ENCODE measurements at regions not wholly inside any gene's neighbourhood (a gene's known extent, or its start where the extent isn't known, plus 50 kb on each side); places are given as distances from the start of the nearest gene placed in this dataset.

- H3K4me1 ChIP-seq = no peaks in the 10 kb centered on the region
- no peaks in the 10 kb centered on the region for H3K36me3 ChIP-seq
- H3K4me2 ChIP-seq = no peak overlapping the region
- H3K27me3 ChIP-seq = no peaks in the 10 kb centered on the region
- H3K27ac ChIP-seq = no peak overlapping the region
- no peak overlapping the region for H3K9ac ChIP-seq
- H4K20me1 ChIP-seq = no peaks in the 10 kb centered on the region
- no peak overlapping the region for H3K4me3 ChIP-seq
- no peaks in the 10 kb centered on the region for H3K9me3 ChIP-seq (replicated peaks in 1 of 11)
- no peak for TF ChIP-seq Cebpa-rat (IDR thresholded peaks at IDR 0.05)
These were observed 317.6 kb downstream of the LRIG3 start for GRCh38 chr12:58602736-58603135.

GRCh38 chr12:58607805-58608204 is 312.5 kb downstream of the LRIG3 start:
- Histone ChIP-seq H4K20me1 (no peaks in the 10 kb centered on the region), H3K4me1 (no peaks in the 10 kb centered on the region; a peak in 2 of 20 replicates), H3K4me3 (no peak overlapping the region), H3K27ac (no peak overlapping the region), H3K9me3 (replicated peaks in 1 of 11) (peaks cover 0 to 4% (median 0%) of the 10 kb centered on the region in 11 experiments; a peak in 2 of 22 replicates), H3K9ac (no peak overlapping the region), H3K36me3 (no peaks in the 10 kb centered on the region), H3K27me3 (no peaks in the 10 kb centered on the region), H3K4me2 (no peak overlapping the region)
- no peak for TF ChIP-seq Cebpa-rat (IDR thresholded peaks at IDR 0.05)

GRCh38 chr12:58608711-58609110 is 311.6 kb downstream of the LRIG3 start:
- Histone ChIP-seq H3K27me3 (no peaks in the 10 kb centered on the region), H3K9ac (no peak overlapping the region), H3K27ac (no peak overlapping the region; a peak in 1 of 22 replicates), H3K4me3 (no peak overlapping the region), H3K9me3 (replicated peaks in 1 of 11) (peaks cover 0 to 4% (median 0%) of the 10 kb centered on the region in 11 experiments; a peak in 2 of 22 replicates), H3K36me3 (no peaks in the 10 kb centered on the region), H3K4me1 (no peaks in the 10 kb centered on the region; a peak in 2 of 20 replicates), H4K20me1 (no peaks in the 10 kb centered on the region), H3K4me2 (no peak overlapping the region)
- no peak for TF ChIP-seq Cebpa-rat (IDR thresholded peaks at IDR 0.05)

GRCh38 chr12:58615047-58615446 is 305.3 kb downstream of the LRIG3 start:
- no peak for TF ChIP-seq Cebpa-rat (IDR thresholded peaks at IDR 0.05)
- H3K4me2 ChIP-seq = no peak overlapping the region
- H3K4me3 ChIP-seq = no peak overlapping the region
- H3K4me1 ChIP-seq = no peaks in the 10 kb centered on the region
- no peak overlapping the region for H3K27ac ChIP-seq
- no peaks in the 10 kb centered on the region for H3K27me3 ChIP-seq
- H4K20me1 ChIP-seq = no peaks in the 10 kb centered on the region
- no peak overlapping the region for H3K9ac ChIP-seq
- H3K9me3 ChIP-seq (replicated peaks in 1 of 11) = no peaks in the 10 kb centered on the region; a peak in 1 of 22 replicates
- no peaks in the 10 kb centered on the region for H3K36me3 ChIP-seq

DNA sequence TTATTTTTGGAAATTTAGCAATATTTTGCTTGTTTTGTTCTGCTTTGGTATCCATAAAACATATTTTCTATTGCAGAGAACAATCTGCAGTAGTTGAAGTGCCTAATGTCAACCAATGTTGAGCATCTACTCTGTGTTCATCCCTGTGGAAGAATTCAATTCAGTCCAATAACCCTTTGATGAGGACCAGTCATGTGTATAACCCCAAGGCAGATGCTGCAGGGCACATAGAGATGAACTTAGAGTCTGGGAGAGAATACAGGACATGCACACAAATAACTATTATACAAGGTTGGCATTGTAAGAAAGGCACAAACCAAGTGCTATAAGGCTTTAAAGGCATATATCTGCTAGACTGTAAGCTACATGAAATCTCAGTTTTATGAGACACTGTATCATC is 304.7 kb downstream of the LRIG3 start:
- H3K9me3 ChIP-seq (replicated peaks in 1 of 11) = no peaks in the 10 kb centered on the region; a peak in 1 of 22 replicates
- no peaks in the 10 kb centered on the region for H3K36me3 ChIP-seq
- no peak overlapping the region for H3K4me2 ChIP-seq
- H3K9ac ChIP-seq = no peak overlapping the region
- H3K4me3 ChIP-seq = no peak overlapping the region
- no peak overlapping the region for H3K27ac ChIP-seq
- no peaks in the 10 kb centered on the region for H3K27me3 ChIP-seq
- H4K20me1 ChIP-seq = no peaks in the 10 kb centered on the region
- TF ChIP-seq Cebpa-rat (IDR thresholded peaks at IDR 0.05) = no peak
- no peaks in the 10 kb centered on the region for H3K4me1 ChIP-seq

DNA sequence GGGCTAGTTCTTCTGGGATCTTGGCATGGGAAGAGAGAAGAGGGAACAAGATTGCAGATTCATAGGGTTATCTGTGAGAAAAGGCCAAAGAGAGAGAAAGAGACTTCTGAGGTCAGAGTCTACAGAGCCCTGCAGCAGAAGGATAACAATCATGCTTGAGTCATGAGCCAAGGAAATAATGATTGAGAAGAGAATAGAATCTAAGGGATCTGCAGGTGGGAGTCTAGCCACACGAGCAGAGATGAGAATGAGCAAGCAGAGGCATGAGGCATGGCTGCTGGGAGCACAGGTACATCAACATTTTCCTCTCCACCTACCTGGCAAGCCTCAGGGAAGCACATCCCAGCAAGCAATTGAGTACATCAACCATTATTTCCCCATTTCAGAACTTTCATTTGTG is 303.7 kb downstream of the LRIG3 start:
- no peak for TF ChIP-seq Cebpa-rat (IDR thresholded peaks at IDR 0.05)
- Histone ChIP-seq H3K9me3 (replicated peaks in 1 of 11) (no peaks in the 10 kb centered on the region; a peak in 1 of 22 replicates), H3K9ac (no peak overlapping the region), H3K27ac (no peak overlapping the region), H3K4me1 (no peaks in the 10 kb centered on the region), H4K20me1 (no peaks in the 10 kb centered on the region), H3K4me2 (no peak overlapping the region), H3K36me3 (no peaks in the 10 kb centered on the region), H3K27me3 (no peaks in the 10 kb centered on the region), H3K4me3 (no peak overlapping the region)

GRCh38 chr12:58621126-58621525 is 299.2 kb downstream of the LRIG3 start:
- H3K4me1 ChIP-seq = no peaks in the 10 kb centered on the region
- no peak overlapping the region for H3K4me3 ChIP-seq
- H3K27ac ChIP-seq = no peak overlapping the region
- H4K20me1 ChIP-seq = no peaks in the 10 kb centered on the region
- no peak overlapping the region for H3K4me2 ChIP-seq
- no peak for TF ChIP-seq Cebpa-rat (IDR thresholded peaks at IDR 0.05)
- H3K27me3 ChIP-seq = no peaks in the 10 kb centered on the region
- H3K36me3 ChIP-seq = no peaks in the 10 kb centered on the region
- H3K9me3 ChIP-seq (replicated peaks in 1 of 11) = peaks cover 0 to 5% (median 0%) of the 10 kb centered on the region in 11 experiments; a peak in 3 of 22 replicates
- H3K9ac ChIP-seq = no peak overlapping the region

GRCh38 chr12:58629376-58629775 is 290.9 kb downstream of the LRIG3 start:
- no peak overlapping the region for H3K9ac ChIP-seq
- no peak for TF ChIP-seq Cebpa-rat (IDR thresholded peaks at IDR 0.05)
- H3K27ac ChIP-seq = no peak overlapping the region
- peaks cover 0 to 14% (median 0%) of the 10 kb centered on the region in 11 experiments; a peak in 4 of 22 replicates for H3K9me3 ChIP-seq (replicated peaks in 1 of 11)
- H3K4me1 ChIP-seq = no peaks in the 10 kb centered on the region
- no peak overlapping the region for H3K4me2 ChIP-seq
- no peaks in the 10 kb centered on the region for H4K20me1 ChIP-seq
- H3K36me3 ChIP-seq = no peaks in the 10 kb centered on the region
- no peak overlapping the region for H3K4me3 ChIP-seq
- H3K27me3 ChIP-seq = no peaks in the 10 kb centered on the region

DNA sequence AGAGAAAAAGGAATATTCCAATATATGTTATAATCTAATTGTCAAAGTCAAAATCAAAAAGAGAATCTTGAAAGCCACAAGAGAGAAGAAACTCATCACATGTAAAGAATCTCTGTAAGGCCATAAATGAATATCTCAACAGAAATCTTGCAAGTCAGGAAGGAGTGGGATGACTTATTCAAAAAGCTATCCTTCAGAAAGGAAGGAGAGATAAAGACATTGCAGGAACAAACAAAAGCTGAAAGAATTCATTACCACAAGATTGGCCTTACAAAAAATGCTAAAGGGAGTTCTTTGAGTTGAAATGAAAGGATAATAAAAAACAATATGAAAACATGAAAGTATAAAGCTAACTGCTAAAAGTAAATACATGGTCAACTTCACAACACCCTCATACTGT is 286.8 kb downstream of the LRIG3 start:
- Histone ChIP-seq H3K4me1 (no peaks in the 10 kb centered on the region), H3K27me3 (no peaks in the 10 kb centered on the region), H3K4me2 (no peak overlapping the region), H4K20me1 (no peaks in the 10 kb centered on the region), H3K9ac (no peak overlapping the region), H3K27ac (no peak overlapping the region), H3K4me3 (no peak overlapping the region), H3K36me3 (no peaks in the 10 kb centered on the region), H3K9me3 (replicated peaks in 1 of 11) (peaks cover 0 to 9% (median 0%) of the 10 kb centered on the region in 11 experiments; a peak in 3 of 22 replicates)
- no peak for TF ChIP-seq Cebpa-rat (IDR thresholded peaks at IDR 0.05)

DNA sequence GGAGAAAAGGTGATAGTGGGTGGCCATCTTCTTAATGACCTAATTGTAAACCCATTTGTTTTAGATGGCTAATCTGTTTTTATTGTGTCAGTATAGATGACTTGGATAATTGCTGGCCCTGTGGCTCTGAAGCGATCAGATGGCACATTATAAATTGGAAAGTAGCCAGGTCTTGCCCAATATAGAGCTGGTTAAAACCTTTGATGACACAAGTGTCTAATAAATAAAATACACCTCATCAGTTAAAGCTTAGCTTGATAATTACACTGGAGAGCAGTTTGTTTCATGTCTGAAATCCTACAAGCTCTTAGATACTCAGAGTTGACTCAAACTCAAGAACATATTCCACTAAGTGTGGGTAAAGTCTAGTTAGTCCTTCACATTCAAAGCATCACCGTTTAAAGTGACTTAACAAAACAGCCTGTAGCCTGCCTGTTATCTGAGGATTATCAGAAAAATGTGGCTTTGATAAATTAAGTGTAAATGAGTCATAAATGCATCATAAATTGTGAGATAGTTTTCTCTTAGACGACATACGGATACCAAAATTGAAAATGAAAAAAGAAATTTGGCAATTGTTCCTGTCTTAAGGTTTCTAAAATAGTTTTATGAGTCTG is 280.9 kb downstream of the LRIG3 start:
- Histone ChIP-seq H3K9me3 (replicated peaks in 1 of 11) (no peaks in the 10 kb centered on the region), H3K9ac (no peak overlapping the region), H3K36me3 (no peaks in the 10 kb centered on the region), H3K4me2 (no peak overlapping the region), H4K20me1 (no peaks in the 10 kb centered on the region), H3K27ac (no peak overlapping the region), H3K4me1 (no peaks in the 10 kb centered on the region), H3K27me3 (no peaks in the 10 kb centered on the region), H3K4me3 (no peak overlapping the region)
- TF ChIP-seq Cebpa-rat (IDR thresholded peaks at IDR 0.05) = no peak
